Forelimb muscle (tissue), 1 donor: ENCODE measurements at regions not wholly inside any gene's neighbourhood (a gene's known extent, or its start where the extent isn't known, plus 50 kb on each side); places are given as distances from the start of the nearest gene placed in this dataset.

Source experiments
- DNase-seq: peaks from one replicate; pipeline ENCODE4 v3.0.0-alpha.2; 2013; ENCODE audit warnings: low read depth

GRCh38 chr10:4120096-4120853 lies 335.3 kb upstream of the KLF6 start:
- DNase-seq = no peak

- DNase-seq = no peak
These were observed 334.1 kb upstream of the KLF6 start for GRCh38 chr10:4119107-4119506.

- DNase-seq = no peak
These were observed 332.6 kb upstream of the KLF6 start for GRCh38 chr10:4117604-4118003.

- no peak for DNase-seq
These were observed 326.6 kb upstream of the KLF6 start for GRCh38 chr10:4111643-4112042.

- no peak for DNase-seq
These were observed 324.5 kb upstream of the KLF6 start for GRCh38 chr10:4109469-4109868.

GRCh38 chr10:4108693-4109092 lies 323.7 kb upstream of the KLF6 start:
- DNase-seq = no peak

GRCh38 chr10:4107285-4107851 lies 322.4 kb upstream of the KLF6 start:
- no peak for DNase-seq

GRCh38 chr10:4103603-4104002 lies 318.6 kb upstream of the KLF6 start:
- DNase-seq = no peak

- no peak for DNase-seq
These were observed 317.9 kb upstream of the KLF6 start for GRCh38 chr10:4102802-4103344.

- DNase-seq = no peak
These were observed 317.1 kb upstream of the KLF6 start for GRCh38 chr10:4101918-4102654.

GRCh38 chr10:4100380-4100779 lies 315.4 kb upstream of the KLF6 start:
- DNase-seq = no peak

- DNase-seq = no peak
These were observed 314.2 kb upstream of the KLF6 start for GRCh38 chr10:4099202-4099601.

GRCh38 chr10:4095166-4095917 lies 310.3 kb upstream of the KLF6 start:
- DNase-seq = no peak

- no peak for DNase-seq
These were observed 309.7 kb upstream of the KLF6 start for GRCh38 chr10:4094751-4095150.

- no peak for DNase-seq
These were observed 308.4 kb upstream of the KLF6 start for GRCh38 chr10:4093438-4093837.

- DNase-seq = no peak
These were observed 303.5 kb upstream of the KLF6 start for GRCh38 chr10:4088354-4089066.

- DNase-seq = no peak
These were observed 301.3 kb upstream of the KLF6 start for GRCh38 chr10:4086131-4086898.

GRCh38 chr10:4083509-4084003 lies 298.5 kb upstream of the KLF6 start:
- DNase-seq = no peak

GRCh38 chr10:4082861-4083260 lies 297.9 kb upstream of the KLF6 start:
- DNase-seq = no peak

- peak; percentile 39 for DNase-seq
These were observed 296.7 kb upstream of the KLF6 start for GRCh38 chr10:4081685-4082111.
